GM23338 (cell line): ENCODE measurements at regions not wholly inside any gene's neighbourhood (a gene's known extent, or its start where the extent isn't known, plus 50 kb on each side); places are given as distances from the start of the nearest gene placed in this dataset.
A peak's percentile ranks its signal among the peaks of the same experiment; 100 is the strongest.

Source experiments
- ATAC-seq: fragments of 200-7000 bp; cut with Tn5 transposase; 3 replicates; pipeline ENCODE4 v1.9.1; 2020
- DNase-seq: peaks from one replicate; pipeline ENCODE4 v3.0.0-alpha.2; 2015; ENCODE audit warnings: low spot score
- H2AFZ ChIP-seq: fragments of 200-600 bp; sonication (generic); 2 replicates; pipeline ENCODE4 v1.8.0; 2016; ENCODE audit warnings: antibody characterized with exemption, mild to moderate bottlenecking, moderate library complexity
- H3F3A ChIP-seq: fragments of 200-600 bp; sonication (generic); replicated peaks from 2 replicates; pipeline ENCODE4 v1.8.0; 2017; ENCODE audit warnings: antibody characterized with exemption, mixed run types, low read depth
- H3K27ac ChIP-seq: fragments of 200-600 bp; sonication (generic); 2 replicates; pipeline ENCODE4 v1.6.1; 2016; ENCODE audit warnings: low read depth
- H3K27me3 ChIP-seq: fragments of 200-600 bp; sonication (generic); 2 replicates; pipeline ENCODE4 v1.8.0; 2016; ENCODE audit warnings: mild to moderate bottlenecking, mixed run types, moderate library complexity; ENCODE audit not compliant: insufficient read depth
- H3K36me3 ChIP-seq: fragments of 200-600 bp; sonication (generic); 2 replicates; pipeline ENCODE4 v1.8.0; 2016; ENCODE audit warnings: mild to moderate bottlenecking; ENCODE audit not compliant: insufficient read depth
- H3K4me1 ChIP-seq: fragments of 200-600 bp; sonication (generic); 2 replicates; pipeline ENCODE4 v1.8.0; 2016; ENCODE audit warnings: mild to moderate bottlenecking, moderate library complexity; ENCODE audit not compliant: insufficient read depth
- H3K4me2 ChIP-seq: fragments of 200-600 bp; sonication (generic); 2 replicates; pipeline ENCODE4 v1.7.1; 2017; ENCODE audit warnings: mixed run types
- H3K4me3 ChIP-seq: fragments of 200-600 bp; sonication (generic); 2 replicates; pipeline ENCODE4 v1.6.1; 2016; ENCODE audit warnings: mixed run types
- H3K79me2 ChIP-seq: fragments of 200-600 bp; sonication (generic); replicated peaks from 2 replicates; pipeline ENCODE4 v1.8.0; 2017; ENCODE audit warnings: mild to moderate bottlenecking; ENCODE audit not compliant: insufficient read depth
- H3K9me2 ChIP-seq: fragments of 200-600 bp; sonication (generic); 2 replicates; pipeline ENCODE4 v1.8.0; 2017; ENCODE audit not compliant: insufficient read depth
- H4K20me1 ChIP-seq: fragments of 200-600 bp; sonication (generic); replicated peaks from 2 replicates; pipeline ENCODE4 v1.8.0; 2017; ENCODE audit warnings: mild to moderate bottlenecking; ENCODE audit not compliant: insufficient read depth
- H3K27ac Mint-ChIP-seq: 2 replicates; pipeline ENCODE4 v1.8.0; 2020; ENCODE audit warnings: inconsistent platforms, mild to moderate bottlenecking, moderate library complexity, mixed read lengths
- H3K27me3 Mint-ChIP-seq: 3 replicates; pipeline ENCODE4 v1.8.0; 2022; ENCODE audit warnings: low read depth, mild to moderate bottlenecking, moderate library complexity, mixed read lengths, inconsistent platforms; ENCODE audit not compliant: insufficient read depth, poor library complexity
- H3K36me3 Mint-ChIP-seq: 3 replicates; pipeline ENCODE4 v1.8.0; 2021; ENCODE audit warnings: low read depth, mild to moderate bottlenecking, inconsistent platforms, moderate library complexity, mixed read lengths
- H3K4me1 Mint-ChIP-seq: 3 replicates; pipeline ENCODE4 v1.8.0; 2020; ENCODE audit warnings: mild to moderate bottlenecking, inconsistent platforms, mixed read lengths
- H3K4me3 Mint-ChIP-seq: 3 replicates; pipeline ENCODE4 v1.8.0; 2021; ENCODE audit warnings: moderate library complexity, mild to moderate bottlenecking, inconsistent platforms, mixed read lengths
- H3K9me3 Mint-ChIP-seq: 3 replicates; pipeline ENCODE4 v1.8.0; 2020; ENCODE audit warnings: moderate library complexity, mild to moderate bottlenecking, inconsistent platforms, mixed read lengths
- NANOG ChIP-seq: IDR thresholded peaks from 2 replicates; pipeline ENCODE4 v1.6.1; 2016; ENCODE audit warnings: antibody characterized with exemption, borderline replicate concordance
- STAT1 ChIP-seq: IDR thresholded peaks from one replicate; pipeline ENCODE4 v1.6.1; 2016; ENCODE audit warnings: antibody characterized with exemption; ENCODE audit not compliant: unreplicated experiment
- ZNF114 ChIP-seq: fragments of 250-450 bp; sonication (Bioruptor Pico); IDR thresholded peaks from 2 replicates; pipeline ENCODE4 v1.5.0; 2020; ENCODE audit warnings: mild to moderate bottlenecking, moderate library complexity
- ZNF331 ChIP-seq: fragments of 250-450 bp; sonication (Bioruptor Pico); IDR thresholded peaks from 2 replicates; pipeline ENCODE4 v1.5.0; 2020; ENCODE audit warnings: low read depth, mild to moderate bottlenecking, moderate library complexity
- ZNF462 ChIP-seq: fragments of 250-450 bp; sonication (Bioruptor Pico); IDR thresholded peaks from 2 replicates; pipeline ENCODE4 v1.5.0; 2020; ENCODE audit warnings: mild to moderate bottlenecking, moderate library complexity
- TF ChIP-seq, protein P1 (sequence below): IDR thresholded peaks from 2 replicates; pipeline ENCODE4 v1.6.1; 2016; ENCODE audit warnings: antibody characterized with exemption

- TF ChIP-seq ZNF462 (CRISPR knock-in tag): no peak
- TF ChIP-seq ZNF114 (CRISPR knock-in tag): no peak
- TF ChIP-seq STAT1: no peak
- no peak for TF ChIP-seq ZNF331 (CRISPR knock-in tag)
Observed at GRCh38 chr22:22752199-22752555, 107.8 kb downstream of the GGTLC2 start (continued).

- H3K27me3 ChIP-seq: peaks cover 85% of the 10 kb centered on the region
- H3K27me3 Mint-ChIP-seq: peaks cover 70% of the 10 kb centered on the region
- H3K36me3 ChIP-seq: no peaks in the 10 kb centered on the region
- H3K27ac Mint-ChIP-seq: no peak overlapping the region
- peak; percentile 31 for ATAC-seq
- no peak overlapping the region for H3K27ac ChIP-seq
- peaks cover 7% of the 10 kb centered on the region for H3K4me1 Mint-ChIP-seq
- no peak for DNase-seq
- H3K79me2 ChIP-seq: no peaks in the 10 kb centered on the region
- H2AFZ ChIP-seq: no peak overlapping the region
- no peaks in the 10 kb centered on the region for H3F3A ChIP-seq
- no peaks in the 10 kb centered on the region; the same call in 2 of the 3 replicates for H3K36me3 Mint-ChIP-seq
- H3K4me2 ChIP-seq: no peak overlapping the region
- H3K4me3 ChIP-seq: no peak overlapping the region
- H3K4me1 ChIP-seq: no peaks in the 10 kb centered on the region
- H3K9me2 ChIP-seq: no peaks in the 10 kb centered on the region
- H3K9me3 Mint-ChIP-seq: no peaks in the 10 kb centered on the region
- no peaks in the 10 kb centered on the region for H4K20me1 ChIP-seq
- no peak overlapping the region for H3K4me3 Mint-ChIP-seq
- TF ChIP-seq NANOG: no peak
- no peak for TF ChIP-seq ZNF462 (CRISPR knock-in tag)
- no peak for TF ChIP-seq STAT1
- TF ChIP-seq, protein P1, sequence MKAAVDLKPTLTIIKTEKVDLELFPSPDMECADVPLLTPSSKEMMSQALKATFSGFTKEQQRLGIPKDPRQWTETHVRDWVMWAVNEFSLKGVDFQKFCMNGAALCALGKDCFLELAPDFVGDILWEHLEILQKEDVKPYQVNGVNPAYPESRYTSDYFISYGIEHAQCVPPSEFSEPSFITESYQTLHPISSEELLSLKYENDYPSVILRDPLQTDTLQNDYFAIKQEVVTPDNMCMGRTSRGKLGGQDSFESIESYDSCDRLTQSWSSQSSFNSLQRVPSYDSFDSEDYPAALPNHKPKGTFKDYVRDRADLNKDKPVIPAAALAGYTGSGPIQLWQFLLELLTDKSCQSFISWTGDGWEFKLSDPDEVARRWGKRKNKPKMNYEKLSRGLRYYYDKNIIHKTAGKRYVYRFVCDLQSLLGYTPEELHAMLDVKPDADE: no peak
Observed at GRCh38 chr22:22752556-22753477, 108.4 kb downstream of the GGTLC2 start.
